ENCODE measurements at regions not wholly inside any gene's neighbourhood (a gene's known extent, or its start where the extent isn't known, plus 50 kb on each side); places are given as distances from the start of the nearest gene placed in this dataset.

GRCh38 chr6:90729057-90729456 is 142.2 kb upstream of the MAP3K7 start:
- DNase-seq (ENCODE audit: low read depth): no peak

GRCh38 chr6:90722648-90723047 is 135.8 kb upstream of the MAP3K7 start:
- DNase-seq (ENCODE audit: low read depth): no peak

GRCh38 chr6:90720404-90720803 is 133.5 kb upstream of the MAP3K7 start:
- DNase-seq (ENCODE audit: low read depth): no peak

DNA sequence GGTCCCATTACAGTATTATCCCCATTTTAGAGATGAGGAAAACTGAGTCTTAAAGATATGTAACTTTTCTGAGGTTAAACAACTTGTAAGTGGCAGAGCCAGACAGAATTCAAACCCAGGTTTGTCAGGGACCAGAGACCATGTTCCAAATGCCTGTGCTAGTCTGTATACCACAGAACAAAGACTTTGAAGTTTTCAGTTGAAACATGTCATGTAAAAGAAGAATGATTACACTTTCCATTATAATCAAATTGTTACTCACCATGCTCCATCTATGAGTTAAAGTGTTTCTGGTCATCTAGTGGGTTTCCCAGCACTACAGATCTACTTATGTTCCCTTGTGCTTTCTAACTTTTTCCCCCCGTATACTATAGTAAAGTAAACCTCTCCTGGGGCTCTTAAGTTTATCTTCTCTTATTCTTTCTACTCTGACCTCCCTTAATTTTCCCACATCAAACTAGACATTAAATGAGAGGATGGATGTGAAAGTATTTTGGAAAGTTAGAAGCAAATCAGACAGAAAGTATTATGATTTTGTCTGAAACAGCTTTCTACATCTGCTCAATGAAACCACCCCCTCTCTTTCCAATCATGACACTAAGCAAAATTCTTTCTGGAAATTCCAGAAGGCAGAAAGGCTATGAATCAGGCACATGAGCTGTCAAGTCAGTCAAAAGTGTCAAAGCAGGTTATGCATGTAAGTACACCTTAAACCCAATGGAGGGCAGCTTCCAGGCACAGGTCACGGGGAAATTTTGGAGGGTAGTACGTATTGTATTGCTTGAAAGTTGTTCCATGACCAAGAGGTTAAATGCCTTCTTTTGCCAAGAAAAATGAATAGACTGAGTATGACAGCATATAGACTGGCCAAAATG is 132.7 kb upstream of the MAP3K7 start:
- DNase-seq (ENCODE audit: low read depth): no peak

DNA sequence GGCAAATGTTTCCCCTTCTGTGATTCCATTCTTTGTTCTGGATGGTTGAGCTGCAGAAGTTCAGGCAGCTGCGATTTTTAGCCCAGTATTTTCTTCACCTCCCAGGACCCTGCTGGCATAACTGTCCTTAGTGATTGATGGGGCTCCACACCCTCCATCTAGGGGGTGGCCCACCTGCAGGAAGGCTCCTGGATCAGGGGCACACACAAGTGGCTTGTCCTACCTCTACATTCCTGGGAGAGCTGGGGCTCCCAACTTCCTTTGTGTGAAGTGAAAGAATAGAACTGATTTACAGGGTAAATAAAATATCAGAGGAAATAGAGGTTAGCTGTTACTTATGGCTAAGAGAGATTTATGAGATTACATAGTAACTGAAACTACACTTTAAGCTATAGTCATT is 129.5 kb upstream of the MAP3K7 start:
- no peak for DNase-seq (ENCODE audit: low read depth)

DNA sequence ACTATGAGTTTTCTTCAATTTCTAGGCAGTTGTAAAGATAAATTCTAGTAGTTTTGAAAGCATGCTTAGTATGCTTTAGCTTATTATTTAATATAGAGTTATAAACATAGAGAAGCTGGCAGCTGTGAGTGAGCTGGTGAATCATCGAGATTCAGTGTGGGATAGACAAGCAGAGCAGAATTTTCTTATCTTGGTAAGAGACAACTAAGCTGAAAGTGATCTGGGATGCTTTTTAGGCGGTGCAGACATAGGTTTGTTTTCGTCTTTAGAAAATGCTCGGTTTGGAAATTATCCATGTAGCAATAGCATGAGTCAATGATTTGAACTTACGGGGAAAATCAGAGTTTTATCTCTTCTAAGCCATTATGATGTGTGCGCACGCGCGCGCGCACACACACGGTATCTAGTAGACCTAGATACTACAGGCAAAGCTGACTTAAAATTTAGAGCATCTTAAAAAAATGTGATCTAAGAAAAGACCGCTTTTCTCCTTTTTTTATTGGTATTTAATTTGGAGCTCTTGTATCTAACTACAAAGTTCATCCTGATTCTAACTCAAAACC is 128.3 kb upstream of the MAP3K7 start:
- no peak for DNase-seq (ENCODE audit: low read depth)

GRCh38 chr6:90714319-90714718 is 127.4 kb upstream of the MAP3K7 start:
- no peak for DNase-seq (ENCODE audit: low read depth)

- no peak for DNase-seq (ENCODE audit: low read depth)
Observed at GRCh38 chr6:90712114-90712513, 125.2 kb upstream of the MAP3K7 start.

DNA sequence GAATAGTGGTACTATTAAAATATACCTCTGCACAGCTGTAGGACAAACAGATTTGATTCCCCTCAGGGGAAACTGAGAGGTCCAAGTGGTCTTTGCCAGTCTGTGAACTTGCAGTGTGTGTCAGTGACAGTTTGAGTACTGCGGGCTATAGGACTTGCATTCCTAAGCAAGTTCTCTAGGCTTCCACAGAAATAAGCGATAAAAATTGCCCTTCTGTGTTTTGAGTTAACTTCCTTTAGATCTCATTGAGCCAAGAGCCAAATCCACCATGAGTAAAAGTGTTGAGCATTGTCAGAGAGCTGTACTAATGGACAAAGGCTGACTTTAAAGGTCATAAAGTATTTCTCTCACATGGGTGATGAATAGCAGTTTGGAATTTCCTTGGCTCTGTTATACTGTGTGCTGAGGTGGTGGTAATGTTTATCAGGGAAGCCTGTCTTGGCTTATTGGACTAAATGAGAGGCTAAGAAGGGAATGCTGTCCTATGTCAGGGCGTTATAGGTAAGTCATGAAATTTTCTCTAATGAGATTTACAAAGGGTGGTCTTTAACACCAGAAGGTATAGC is 122.6 kb upstream of the MAP3K7 start:
- DNase-seq (ENCODE audit: low read depth): no peak

DNA sequence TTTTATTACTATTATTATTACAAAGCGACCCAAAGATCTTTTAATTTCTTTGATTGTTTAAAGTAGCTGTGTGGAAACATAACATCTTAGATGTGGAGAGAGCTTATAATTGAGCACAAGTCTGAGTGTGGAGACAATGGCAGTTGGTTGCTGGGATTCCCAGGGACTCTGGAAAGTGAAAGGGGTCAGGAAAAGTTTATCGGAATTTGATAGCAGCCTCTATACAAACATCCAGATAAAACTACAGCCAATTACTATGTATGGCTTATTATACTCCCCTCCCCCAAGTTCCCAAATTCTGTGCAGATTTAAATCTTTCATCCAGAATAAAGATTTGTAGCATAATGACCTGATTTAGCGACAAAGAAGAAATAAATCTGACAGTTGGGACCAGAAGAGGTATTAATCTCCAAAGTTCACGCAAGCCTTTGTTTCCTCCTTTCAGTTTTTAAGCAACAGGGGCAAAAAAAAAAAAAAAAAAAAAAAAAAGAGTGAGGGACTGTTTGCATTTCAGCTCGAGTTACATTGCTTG is 121.4 kb upstream of the MAP3K7 start:
- no peak for DNase-seq (ENCODE audit: low read depth)

- no peak for DNase-seq (ENCODE audit: low read depth)
Observed at GRCh38 chr6:90707246-90707645, 120.4 kb upstream of the MAP3K7 start.

- no peak for DNase-seq (ENCODE audit: low read depth)
Observed at GRCh38 chr6:90703336-90703735, 116.5 kb upstream of the MAP3K7 start.

DNA sequence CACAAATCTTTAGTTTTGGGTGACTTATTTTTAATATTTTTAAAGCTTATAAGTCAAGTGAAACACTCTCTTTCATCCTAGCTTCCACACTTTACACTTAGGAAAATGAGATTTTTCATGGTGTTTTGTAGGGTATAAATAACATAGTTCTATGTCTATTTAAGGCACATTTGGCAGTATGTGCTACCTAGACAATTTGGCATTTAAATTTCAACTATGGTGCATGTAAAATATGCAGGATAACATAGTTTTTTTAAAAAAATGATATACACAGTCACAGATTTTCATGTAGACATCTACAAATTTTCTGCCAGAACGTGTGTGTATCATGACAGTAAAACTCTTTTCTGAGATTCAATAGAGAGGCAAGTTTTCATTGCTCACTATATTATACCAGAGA is 115.1 kb upstream of the MAP3K7 start:
- DNase-seq (ENCODE audit: low read depth): no peak

DNA sequence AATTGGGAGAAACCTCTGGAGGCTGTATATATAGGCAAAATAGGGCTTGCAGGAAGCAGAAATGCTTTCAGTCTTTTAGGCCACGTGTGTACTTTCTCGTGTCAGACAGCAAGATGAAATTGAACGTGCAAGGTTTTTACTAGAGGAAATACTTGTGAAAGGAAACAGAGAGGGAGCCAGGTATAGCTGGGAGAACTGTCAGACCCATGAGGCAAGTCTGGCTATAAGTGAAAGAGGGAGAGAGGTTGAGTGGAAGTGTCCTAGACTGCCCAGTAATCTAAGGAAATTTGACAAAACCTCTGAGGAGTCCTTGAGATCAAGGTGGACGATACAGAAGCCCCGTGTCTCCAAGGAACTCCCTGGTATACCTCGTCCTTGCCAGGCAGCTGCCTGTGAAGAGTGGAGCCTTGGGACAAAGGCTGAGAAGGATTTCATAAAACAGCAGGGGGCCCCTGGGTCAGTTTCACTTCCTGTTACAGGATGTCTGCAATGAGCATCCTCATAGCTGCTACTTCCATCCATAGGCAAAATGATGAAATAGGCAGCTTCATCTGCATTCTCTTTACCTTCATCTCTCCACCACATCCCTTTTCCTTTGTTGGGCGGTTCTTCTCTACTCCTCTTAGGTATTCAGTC is 114.4 kb upstream of the MAP3K7 start:
- no peak for DNase-seq (ENCODE audit: low read depth)

DNA sequence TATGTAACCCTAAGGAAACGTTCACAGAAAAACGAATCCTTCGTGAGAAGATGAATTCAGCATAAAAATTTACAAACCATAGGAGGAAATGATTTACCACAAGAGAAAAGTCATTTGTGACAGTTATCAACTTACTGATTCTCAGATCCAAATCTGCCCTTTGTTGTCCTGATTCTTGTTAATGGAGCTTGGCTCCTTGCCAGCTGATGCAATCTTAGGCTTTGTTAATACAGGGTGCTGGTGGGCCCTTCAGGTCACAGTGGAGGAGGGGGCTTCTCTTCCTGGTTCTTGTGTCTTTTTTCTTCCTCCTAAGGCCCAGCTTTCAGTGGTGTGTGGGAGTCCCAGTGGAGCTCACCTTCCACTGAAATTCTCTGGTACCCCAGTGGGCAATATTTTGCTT is 108.4 kb upstream of the MAP3K7 start:
- DNase-seq (ENCODE audit: low read depth): no peak

- no peak for DNase-seq (ENCODE audit: low read depth)
Observed at GRCh38 chr6:90694802-90695201, 107.9 kb upstream of the MAP3K7 start.

- DNase-seq (ENCODE audit: low read depth): no peak
Observed at GRCh38 chr6:90691823-90692222, 105.0 kb upstream of the MAP3K7 start.

- DNase-seq (ENCODE audit: low read depth): no peak
Observed at GRCh38 chr6:90689172-90689571, 102.3 kb upstream of the MAP3K7 start.

DNA sequence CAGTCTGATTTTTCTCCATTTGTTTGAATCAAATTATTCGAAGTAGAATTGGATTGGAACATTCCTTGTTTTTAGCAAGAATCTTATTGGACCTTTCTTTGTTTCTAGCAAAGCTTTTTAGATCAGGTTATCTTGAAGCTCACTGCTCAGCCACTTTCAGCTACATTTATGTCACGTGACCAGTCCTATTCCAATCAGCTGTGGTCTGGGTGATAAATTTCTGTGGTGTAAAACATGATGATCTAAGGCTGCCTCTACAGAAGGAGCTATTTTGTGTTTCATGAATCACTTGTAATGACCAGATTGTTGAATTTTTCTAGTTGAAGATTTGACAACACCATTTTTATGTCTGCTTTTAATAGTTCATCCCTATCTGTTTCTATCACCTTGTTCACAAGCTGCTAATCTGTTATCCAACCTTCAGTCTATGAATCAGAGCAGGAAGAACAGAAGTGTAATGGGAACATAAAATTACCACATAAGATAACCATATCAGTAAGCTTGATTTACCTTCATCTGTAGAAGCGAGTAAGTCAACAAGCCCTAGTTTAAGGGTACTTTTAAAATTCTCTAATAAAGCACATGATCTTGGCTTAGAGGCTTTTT is 101.0 kb upstream of the MAP3K7 start:
- DNase-seq (ENCODE audit: low read depth): no peak

GRCh38 chr6:90681863-90682262 is 95.0 kb upstream of the MAP3K7 start:
- DNase-seq (ENCODE audit: low read depth): no peak

DNA sequence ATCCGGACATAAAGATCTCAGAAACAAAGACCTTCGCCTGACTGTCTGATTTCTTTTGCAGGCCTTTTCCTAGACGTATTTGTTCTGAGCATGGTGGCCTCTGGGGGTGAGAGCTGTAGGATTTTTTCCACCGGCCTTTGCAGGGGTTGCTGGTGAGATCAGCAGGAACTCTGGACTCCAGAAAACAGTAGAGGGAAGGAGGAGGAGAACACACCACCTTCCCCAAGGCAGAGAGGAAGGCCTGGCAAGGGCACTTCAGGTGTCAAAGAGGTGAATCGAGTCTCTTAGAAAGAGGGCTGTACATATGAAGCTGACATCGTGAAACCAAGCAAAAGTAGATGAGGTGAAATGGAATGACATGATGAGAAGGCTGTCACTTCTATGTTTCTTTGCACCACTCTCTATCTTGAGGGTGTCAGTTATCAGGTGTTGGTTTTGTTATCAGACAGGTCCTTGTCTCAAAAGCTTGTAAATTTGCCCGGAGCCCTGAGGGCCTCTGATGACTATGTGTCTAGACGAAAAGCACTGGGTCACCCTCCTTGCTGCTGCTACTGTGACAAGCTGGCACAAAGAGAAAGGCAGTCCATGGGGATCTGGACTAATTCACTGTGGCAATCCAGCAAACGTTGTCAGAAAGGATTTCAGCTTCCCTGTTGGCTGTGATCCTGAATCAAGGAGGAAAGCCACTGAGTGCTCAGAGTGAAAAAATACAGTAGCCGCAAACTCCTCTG is 91.3 kb upstream of the MAP3K7 start:
- no peak for DNase-seq (ENCODE audit: low read depth)

Data from renal cortical epithelial cell (primary cell).